Thyroid gland (tissue), 4 donors: ENCODE measurements at regions not wholly inside any gene's neighbourhood (a gene's known extent, or its start where the extent isn't known, plus 50 kb on each side); places are given as distances from the start of the nearest gene placed in this dataset.

ENCODE experiments used
- POLR2A ChIP-seq, 2 donors: fragments of 450-650 bp; IDR thresholded peaks; one replicate each; pipeline ENCODE4 v1.6.1; 2017; ENCODE audit warnings: antibody characterized with exemption in 2 of 2, mild to moderate bottlenecking in 2 of 2, moderate library complexity in 1 of 2
- TF ChIP-seq, protein P1 (sequence below), 6 experiments: fragments of 200-600 bp in 3 of 6; fragments of 450-650 bp in 3 of 6; sonication (generic) in 3 of 6; IDR thresholded peaks; one replicate each; pipeline ENCODE4 v1.5.1; 2016 to 2019; ENCODE audit warnings: antibody characterized with exemption in 6 of 6, mild to moderate bottlenecking in 2 of 6, inconsistent platforms in 1 of 6, moderate library complexity in 1 of 6

DNA sequence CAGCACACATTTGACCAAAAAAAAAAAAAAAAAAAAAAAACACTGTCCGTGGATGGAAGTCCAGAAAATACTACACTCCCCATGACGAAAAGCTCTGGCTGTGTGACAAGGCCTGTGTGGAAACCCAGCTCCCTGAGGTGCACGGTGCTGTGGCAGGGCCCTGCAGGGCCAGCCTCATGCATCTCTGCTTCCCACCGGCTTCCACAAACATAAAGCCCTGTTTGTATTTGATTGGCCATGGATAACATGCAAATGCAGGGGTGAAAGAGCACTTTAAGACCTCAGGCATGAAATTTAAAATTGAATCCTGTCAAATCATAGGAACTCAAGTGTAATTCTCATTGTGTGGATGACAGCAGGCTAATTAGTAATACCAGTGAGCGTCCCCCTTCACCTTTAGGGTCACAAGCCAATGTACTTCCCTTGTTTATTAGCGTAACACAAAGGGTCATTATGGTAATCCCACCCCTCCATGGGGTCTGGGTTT lies 757.2 kb downstream of the GALR1 start:
- TF ChIP-seq, protein P1, sequence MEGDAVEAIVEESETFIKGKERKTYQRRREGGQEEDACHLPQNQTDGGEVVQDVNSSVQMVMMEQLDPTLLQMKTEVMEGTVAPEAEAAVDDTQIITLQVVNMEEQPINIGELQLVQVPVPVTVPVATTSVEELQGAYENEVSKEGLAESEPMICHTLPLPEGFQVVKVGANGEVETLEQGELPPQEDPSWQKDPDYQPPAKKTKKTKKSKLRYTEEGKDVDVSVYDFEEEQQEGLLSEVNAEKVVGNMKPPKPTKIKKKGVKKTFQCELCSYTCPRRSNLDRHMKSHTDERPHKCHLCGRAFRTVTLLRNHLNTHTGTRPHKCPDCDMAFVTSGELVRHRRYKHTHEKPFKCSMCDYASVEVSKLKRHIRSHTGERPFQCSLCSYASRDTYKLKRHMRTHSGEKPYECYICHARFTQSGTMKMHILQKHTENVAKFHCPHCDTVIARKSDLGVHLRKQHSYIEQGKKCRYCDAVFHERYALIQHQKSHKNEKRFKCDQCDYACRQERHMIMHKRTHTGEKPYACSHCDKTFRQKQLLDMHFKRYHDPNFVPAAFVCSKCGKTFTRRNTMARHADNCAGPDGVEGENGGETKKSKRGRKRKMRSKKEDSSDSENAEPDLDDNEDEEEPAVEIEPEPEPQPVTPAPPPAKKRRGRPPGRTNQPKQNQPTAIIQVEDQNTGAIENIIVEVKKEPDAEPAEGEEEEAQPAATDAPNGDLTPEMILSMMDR (IDR thresholded peaks at IDR 0.05), result no peak
- no peak for TF ChIP-seq POLR2A (IDR thresholded peaks at IDR 0.05)
